ENCODE measurements at regions not wholly inside any gene's neighbourhood (a gene's known extent, or its start where the extent isn't known, plus 50 kb on each side); places are given as distances from the start of the nearest gene placed in this dataset.
"Not testable (repeated sequence)": the region's sequence is repeated elsewhere in the genome, so short reads cannot be mapped to it uniquely, and the experiment has no call there.

- FAIRE-seq (no peak), DNase-seq (ENCODE audit: low spot score) (no peak)
These were observed 242.4 kb upstream of the PHF14 start for GRCh38 chr7:10731253-10731773.

GRCh38 chr7:10733747-10734146 lies 239.9 kb upstream of the PHF14 start:
- no peak for FAIRE-seq
- DNase-seq (ENCODE audit: low spot score) = no peak

GRCh38 chr7:10734595-10734994 lies 239.1 kb upstream of the PHF14 start:
- FAIRE-seq = no peak

GRCh38 chr7:10739401-10739800 lies 234.3 kb upstream of the PHF14 start:
- FAIRE-seq = no peak
- DNase-seq (ENCODE audit: low spot score) = peak; percentile 12

More at GRCh38 chr7:10734595-10734994, 239.1 kb upstream of the PHF14 start:
- DNase-seq (ENCODE audit: low spot score) = no peak

GRCh38 chr7:10740805-10741204 lies 232.9 kb upstream of the PHF14 start:
- no peak for FAIRE-seq
- no peak for DNase-seq (ENCODE audit: low spot score)

- DNase-seq (ENCODE audit: low spot score) (no peak), FAIRE-seq (no peak)
These were observed 216.7 kb upstream of the PHF14 start for GRCh38 chr7:10756981-10757380.

- DNase-seq (ENCODE audit: low spot score) (no peak), FAIRE-seq (no peak)
These were observed 214.6 kb upstream of the PHF14 start for GRCh38 chr7:10759120-10759519.

- FAIRE-seq = no peak
- DNase-seq (ENCODE audit: low spot score) = peak; percentile 53
These were observed 205.9 kb upstream of the PHF14 start for GRCh38 chr7:10767771-10768170.

- DNase-seq (ENCODE audit: low spot score) = no peak
- FAIRE-seq = no peak
These were observed 203.5 kb upstream of the PHF14 start for GRCh38 chr7:10770176-10770575.

GRCh38 chr7:10773430-10773829 lies 200.2 kb upstream of the PHF14 start:
- FAIRE-seq (no peak), DNase-seq (ENCODE audit: low spot score) (no peak)

GRCh38 chr7:10779465-10780399 lies 193.9 kb upstream of the PHF14 start:
- DNase-seq (ENCODE audit: low spot score) = no peak
- FAIRE-seq = no peak

- DNase-seq (ENCODE audit: low spot score) = no peak
- no peak for FAIRE-seq
These were observed 193.3 kb upstream of the PHF14 start for GRCh38 chr7:10780400-10780747.

GRCh38 chr7:10786976-10787375 lies 186.7 kb upstream of the PHF14 start:
- not testable (repeated sequence) for FAIRE-seq; DNase-seq (ENCODE audit: low spot score)

GRCh38 chr7:10789170-10789569 lies 184.5 kb upstream of the PHF14 start:
- FAIRE-seq = no peak

GRCh38 chr7:10790910-10791309 lies 182.8 kb upstream of the PHF14 start:
- FAIRE-seq (no peak), DNase-seq (ENCODE audit: low spot score) (no peak)

More at GRCh38 chr7:10789170-10789569, 184.5 kb upstream of the PHF14 start:
- no peak for DNase-seq (ENCODE audit: low spot score)

- FAIRE-seq (peak; percentile 44), DNase-seq (ENCODE audit: low spot score) (no peak)
These were observed 179.5 kb upstream of the PHF14 start for GRCh38 chr7:10793995-10794775.

GRCh38 chr7:10797157-10797556 lies 176.5 kb upstream of the PHF14 start:
- DNase-seq (ENCODE audit: low spot score) (no peak), FAIRE-seq (no peak)

GRCh38 chr7:10798044-10798443 lies 175.6 kb upstream of the PHF14 start:
- no peak for FAIRE-seq
- DNase-seq (ENCODE audit: low spot score) = no peak

GRCh38 chr7:10799475-10799874 lies 174.2 kb upstream of the PHF14 start:
- no peak for FAIRE-seq
- no peak for DNase-seq (ENCODE audit: low spot score)

- FAIRE-seq (no peak), DNase-seq (ENCODE audit: low spot score) (no peak)
These were observed 171.7 kb upstream of the PHF14 start for GRCh38 chr7:10802011-10802410.

GRCh38 chr7:10802526-10802925 lies 171.1 kb upstream of the PHF14 start:
- DNase-seq (ENCODE audit: low spot score) (peak; percentile 47), FAIRE-seq (no peak)

GRCh38 chr7:10803720-10804119 lies 170.0 kb upstream of the PHF14 start:
- no peak for FAIRE-seq
- DNase-seq (ENCODE audit: low spot score) = no peak

All from urothelium cell line (cell line).